HEK293T (cell line): ENCODE measurements at regions not wholly inside any gene's neighbourhood (a gene's known extent, or its start where the extent isn't known, plus 50 kb on each side); places are given as distances from the start of the nearest gene placed in this dataset.

ENCODE experiments used
- CTCF ChIA-PET: fragments of 350-600 bp; formaldehyde crosslinking; extraction: SDS; loops from one replicate; lab custom pipeline; 2021; ENCODE audit warnings: antibody characterized with exemption, inconsistent platforms; lab: Yijun Ruan, JAX
- POLR2A ChIA-PET: fragments of 350-600 bp; formaldehyde crosslinking; extraction: SDS; loops from one replicate; lab custom pipeline; 2020; ENCODE audit warnings: antibody characterized with exemption, inconsistent platforms; lab: Yijun Ruan, JAX
- DNase-seq: peaks from one replicate; pipeline ENCODE4 v3.0.0; 2012; ENCODE audit warnings: mixed read lengths; ENCODE audit errors: extremely low spot score
- ARNT ChIP-seq: fragments of 450-650 bp; IDR thresholded peaks from 2 replicates; pipeline ENCODE4 v1.6.1; 2017; ENCODE audit warnings: mild to moderate bottlenecking
- BHLHE40 ChIP-seq: fragments of 450-650 bp; IDR thresholded peaks from 2 replicates; pipeline ENCODE4 v1.6.1; 2016; ENCODE audit warnings: mild to moderate bottlenecking, moderate library complexity, borderline replicate concordance
- CTBP1 ChIP-seq: fragments of 450-650 bp; IDR thresholded peaks from 2 replicates; pipeline ENCODE4 v1.6.1; 2016; ENCODE audit warnings: borderline replicate concordance
- ELF4 ChIP-seq: fragments of 450-650 bp; IDR thresholded peaks from 2 replicates; pipeline ENCODE4 v1.6.1; 2017; ENCODE audit warnings: antibody characterized with exemption
- FOXA1 ChIP-seq: fragments of 450-650 bp; IDR thresholded peaks from 2 replicates; pipeline ENCODE4 v1.6.1; 2016; ENCODE audit warnings: mild to moderate bottlenecking
- FOXK2 ChIP-seq: fragments of 450-650 bp; IDR thresholded peaks from 2 replicates; pipeline ENCODE4 v1.6.1; 2016; ENCODE audit warnings: mild to moderate bottlenecking
- FOXM1 ChIP-seq: fragments of 450-650 bp; IDR thresholded peaks from 2 replicates; pipeline ENCODE4 v1.6.1; 2017; ENCODE audit warnings: mild to moderate bottlenecking, borderline replicate concordance
- HDGF ChIP-seq: fragments of 450-650 bp; IDR thresholded peaks from 2 replicates; pipeline ENCODE4 v1.6.1; 2017; ENCODE audit warnings: antibody characterized with exemption, borderline replicate concordance
- L3MBTL2 ChIP-seq: fragments of 450-650 bp; conservative IDR thresholded peaks from 2 replicates; pipeline ENCODE4 v1.6.1; 2016; ENCODE audit warnings: mild to moderate bottlenecking
- LEF1 ChIP-seq: fragments of 450-650 bp; IDR thresholded peaks from 2 replicates; pipeline ENCODE4 v1.6.1; 2017; ENCODE audit warnings: mild to moderate bottlenecking, borderline replicate concordance
- NFRKB ChIP-seq: fragments of 450-650 bp; IDR thresholded peaks from 2 replicates; pipeline ENCODE4 v1.6.1; 2016; ENCODE audit warnings: mild to moderate bottlenecking, moderate library complexity
- PKNOX1 ChIP-seq: fragments of 450-650 bp; IDR thresholded peaks from 2 replicates; pipeline ENCODE4 v1.6.1; 2016
- SP1 ChIP-seq: fragments of 450-650 bp; IDR thresholded peaks from 2 replicates; pipeline ENCODE4 v1.6.1; 2017
- SUZ12 ChIP-seq: fragments of 450-650 bp; IDR thresholded peaks from 2 replicates; pipeline ENCODE4 v1.6.1; 2016; ENCODE audit warnings: mild to moderate bottlenecking
- TARDBP ChIP-seq: fragments of 450-650 bp; IDR thresholded peaks from 2 replicates; pipeline ENCODE4 v1.6.1; 2016
- ZNF384 ChIP-seq: fragments of 450-650 bp; IDR thresholded peaks from 2 replicates; pipeline ENCODE4 v1.6.1; 2016

- CTCF ChIA-PET = no interaction called here
- TF ChIP-seq FOXA1 = no peak
- no peak for TF ChIP-seq SP1
- TF ChIP-seq HDGF = no peak
- no peak for TF ChIP-seq TARDBP
- no peak for TF ChIP-seq ARNT
- no peak for TF ChIP-seq CTBP1
- no peak for TF ChIP-seq PKNOX1
- no peak for TF ChIP-seq NFRKB
- TF ChIP-seq FOXK2 = no peak
- DNase-seq = no peak
- POLR2A ChIA-PET = no interaction called here
Measured at GRCh38 chr2:129609224-129609623, 370.2 kb upstream of the RAB6C start.

- CTCF ChIA-PET = no interaction called here
- DNase-seq = no peak
- POLR2A ChIA-PET = no interaction called here
- TF ChIP-seq BHLHE40 (no peak), ARNT (no peak), LEF1 (no peak), ZNF384 (no peak)
Measured at GRCh38 chr2:129610766-129611165, 368.7 kb upstream of the RAB6C start.

GRCh38 chr2:129611471-129611870 lies 368.0 kb upstream of the RAB6C start:
- no peak for DNase-seq
- ChIA-PET CTCF (no interaction called here), POLR2A (no interaction called here)
- TF ChIP-seq FOXA1 = no peak
- TF ChIP-seq SUZ12 = no peak
- no peak for TF ChIP-seq HDGF
- no peak for TF ChIP-seq ELF4
- no peak for TF ChIP-seq BHLHE40
- no peak for TF ChIP-seq ZNF384
- no peak for TF ChIP-seq LEF1
- no peak for TF ChIP-seq FOXK2
- no peak for TF ChIP-seq TARDBP
- no peak for TF ChIP-seq NFRKB
- no peak for TF ChIP-seq ARNT
- no peak for TF ChIP-seq FOXM1
- no peak for TF ChIP-seq PKNOX1
- no peak for TF ChIP-seq L3MBTL2
- no peak for TF ChIP-seq SP1
- no peak for TF ChIP-seq CTBP1

- ChIA-PET POLR2A (no interaction called here), CTCF (no interaction called here)
- DNase-seq = no peak
- TF ChIP-seq SP1 = no peak
- no peak for TF ChIP-seq NFRKB
- no peak for TF ChIP-seq ELF4
- no peak for TF ChIP-seq FOXA1
- no peak for TF ChIP-seq ZNF384
- no peak for TF ChIP-seq BHLHE40
- no peak for TF ChIP-seq FOXM1
- no peak for TF ChIP-seq PKNOX1
- TF ChIP-seq L3MBTL2 = no peak
- TF ChIP-seq FOXK2 = no peak
- no peak for TF ChIP-seq TARDBP
- TF ChIP-seq ARNT = no peak
- no peak for TF ChIP-seq CTBP1
- no peak for TF ChIP-seq SUZ12
- no peak for TF ChIP-seq LEF1
Measured at GRCh38 chr2:129619471-129619870, 360.0 kb upstream of the RAB6C start.

GRCh38 chr2:129620411-129620810 lies 359.1 kb upstream of the RAB6C start:
- DNase-seq = no peak
- CTCF ChIA-PET = no interaction called here
- TF ChIP-seq NFRKB (no peak), SUZ12 (no peak), BHLHE40 (no peak), ELF4 (no peak), LEF1 (no peak), ZNF384 (no peak), ARNT (no peak)
- POLR2A ChIA-PET = no interaction called here

- no peak for TF ChIP-seq SP1
- TF ChIP-seq ELF4 = no peak
- POLR2A ChIA-PET = no interaction called here
- CTCF ChIA-PET = no interaction called here
Measured at GRCh38 chr2:129623783-129624182, 355.7 kb upstream of the RAB6C start.

GRCh38 chr2:129627437-129627836 lies 352.0 kb upstream of the RAB6C start:
- ChIA-PET POLR2A (no interaction called here), CTCF (interaction anchor here (0.7 kb wide), 1 partner anchor 874 kb away, joined by 3 read pairs; no protein-coding TSS in a partner anchor)
- TF ChIP-seq FOXA1 = no peak
- no peak for TF ChIP-seq ZNF384
- TF ChIP-seq BHLHE40 = no peak
- no peak for TF ChIP-seq FOXK2
- no peak for TF ChIP-seq TARDBP
- no peak for TF ChIP-seq SUZ12
- no peak for TF ChIP-seq ELF4
- TF ChIP-seq CTBP1 = no peak
- TF ChIP-seq LEF1 = no peak
- no peak for TF ChIP-seq L3MBTL2
- no peak for TF ChIP-seq PKNOX1
- no peak for TF ChIP-seq ARNT
- no peak for TF ChIP-seq FOXM1
- no peak for TF ChIP-seq NFRKB
- TF ChIP-seq HDGF = no peak
- no peak for TF ChIP-seq SP1
- no peak for DNase-seq

More at GRCh38 chr2:129623783-129624182, 355.7 kb upstream of the RAB6C start:
- DNase-seq = no peak
